K562 (cell line): ENCODE measurements at regions not wholly inside any gene's neighbourhood (a gene's known extent, or its start where the extent isn't known, plus 50 kb on each side); places are given as distances from the start of the nearest gene placed in this dataset.

ENCODE experiments used
- CBX3 ChIP-seq, 2 experiments: IDR thresholded peaks; 1 replicate in 1 of 2; 2 replicates in 1 of 2; pipeline ENCODE4 v1.6.1; 2012; ENCODE audit warnings: inconsistent platforms in 2 of 2, low read length in 2 of 2, borderline replicate concordance in 1 of 2, control low read depth in 1 of 2
- GABPB1 ChIP-seq: sonication (generic); formaldehyde crosslinking; IDR thresholded peaks from 2 replicates; pipeline ENCODE4 v1.8.0; 2022; ENCODE audit warnings: mild to moderate bottlenecking, missing genetic modification reagents
- POLR2A ChIP-seq: fragments of 450-650 bp; conservative IDR thresholded peaks from 2 replicates; pipeline ENCODE4 v1.6.1; 2016
- U2AF1 ChIP-seq: fragments of 200-400 bp; formaldehyde crosslinking; optimal IDR thresholded peaks from 2 replicates; pipeline ENCODE3; 2017; ENCODE audit warnings: mild to moderate bottlenecking, low read depth, low read length, moderate library complexity
- TF ChIP-seq, protein P1 (sequence below): fragments of 150-350 bp; conservative IDR thresholded peaks from 2 replicates; pipeline ENCODE4 v1.6.1; 2014; ENCODE audit warnings: low read length
- TF ChIP-seq, protein P2 (sequence below): sonication (generic); formaldehyde crosslinking; IDR thresholded peaks from 2 replicates; pipeline ENCODE4 v1.8.1; 2022; ENCODE audit warnings: missing genetic modification reagents
- TF ChIP-seq, protein P3 (sequence below), 3 experiments: IDR thresholded peaks in 2 of 3; conservative IDR thresholded peaks in 1 of 3; 2 replicates each; pipeline ENCODE4 v1.5.1; 2011 to 2012; ENCODE audit warnings: low read length in 3 of 3, mild to moderate bottlenecking in 3 of 3, control low read depth in 2 of 3, improper control_type of control experiment in 1 of 3, inconsistent platforms in 1 of 3, low read depth in 1 of 3, mixed read lengths in 1 of 3, moderate library complexity in 1 of 3; ENCODE audit not compliant: insufficient read depth in 2 of 3
- TF ChIP-seq, protein P4 (sequence below): sonication (generic); formaldehyde crosslinking; IDR thresholded peaks from 2 replicates; pipeline ENCODE4 v1.8.1; 2023; ENCODE audit warnings: mild to moderate bottlenecking, missing genetic modification reagents
- TF ChIP-seq, protein P5 (sequence below): sonication (generic); formaldehyde crosslinking; IDR thresholded peaks from 2 replicates; pipeline ENCODE4 v1.9.0; 2022; ENCODE audit warnings: mild to moderate bottlenecking, missing genetic modification reagents
- TF ChIP-seq, protein P6 (sequence below): fragments of 450-650 bp; IDR thresholded peaks from 2 replicates; pipeline ENCODE4 v1.6.1; 2016; ENCODE audit warnings: missing biosample characterization, missing genetic modification characterization
- TF ChIP-seq, protein P7 (sequence below): fragments of 250-450 bp; sonication (Bioruptor Pico); IDR thresholded peaks from 2 replicates; pipeline ENCODE4 v1.5.0; 2022; ENCODE audit warnings: mild to moderate bottlenecking
- TF ChIP-seq, protein P8 (sequence below): sonication (generic); formaldehyde crosslinking; IDR thresholded peaks from 2 replicates; pipeline ENCODE4 v1.8.1; 2023; ENCODE audit warnings: mild to moderate bottlenecking, missing genetic modification reagents

DNA sequence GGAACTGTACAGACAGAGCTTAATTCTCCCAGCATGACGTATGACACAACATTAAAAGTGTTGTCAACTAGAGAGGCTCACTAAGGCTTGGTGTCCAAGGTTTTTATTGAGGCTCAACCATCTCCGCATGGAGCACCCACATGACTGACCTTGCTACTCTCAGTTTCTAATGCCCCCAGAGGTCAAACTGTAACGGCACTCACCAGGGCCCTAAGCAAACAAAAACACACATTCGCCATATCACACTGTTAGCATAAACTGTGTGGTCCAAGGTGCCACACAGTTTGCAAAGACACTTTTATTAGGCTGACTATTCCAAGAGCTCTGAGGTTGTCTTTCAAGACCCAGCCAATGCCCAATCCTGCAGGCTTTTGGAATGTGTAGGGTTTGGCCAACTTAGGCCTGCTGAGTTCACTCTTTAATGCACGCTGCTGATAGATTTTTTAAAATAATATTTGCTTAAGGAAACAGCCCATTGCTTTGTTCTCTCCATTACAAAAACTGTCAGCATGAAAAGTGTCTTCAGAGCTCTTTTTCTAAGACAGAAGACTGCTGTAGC, 114.9 kb downstream of the DSC3 start:
- no peak for TF ChIP-seq POLR2A
- TF ChIP-seq, protein P1, sequence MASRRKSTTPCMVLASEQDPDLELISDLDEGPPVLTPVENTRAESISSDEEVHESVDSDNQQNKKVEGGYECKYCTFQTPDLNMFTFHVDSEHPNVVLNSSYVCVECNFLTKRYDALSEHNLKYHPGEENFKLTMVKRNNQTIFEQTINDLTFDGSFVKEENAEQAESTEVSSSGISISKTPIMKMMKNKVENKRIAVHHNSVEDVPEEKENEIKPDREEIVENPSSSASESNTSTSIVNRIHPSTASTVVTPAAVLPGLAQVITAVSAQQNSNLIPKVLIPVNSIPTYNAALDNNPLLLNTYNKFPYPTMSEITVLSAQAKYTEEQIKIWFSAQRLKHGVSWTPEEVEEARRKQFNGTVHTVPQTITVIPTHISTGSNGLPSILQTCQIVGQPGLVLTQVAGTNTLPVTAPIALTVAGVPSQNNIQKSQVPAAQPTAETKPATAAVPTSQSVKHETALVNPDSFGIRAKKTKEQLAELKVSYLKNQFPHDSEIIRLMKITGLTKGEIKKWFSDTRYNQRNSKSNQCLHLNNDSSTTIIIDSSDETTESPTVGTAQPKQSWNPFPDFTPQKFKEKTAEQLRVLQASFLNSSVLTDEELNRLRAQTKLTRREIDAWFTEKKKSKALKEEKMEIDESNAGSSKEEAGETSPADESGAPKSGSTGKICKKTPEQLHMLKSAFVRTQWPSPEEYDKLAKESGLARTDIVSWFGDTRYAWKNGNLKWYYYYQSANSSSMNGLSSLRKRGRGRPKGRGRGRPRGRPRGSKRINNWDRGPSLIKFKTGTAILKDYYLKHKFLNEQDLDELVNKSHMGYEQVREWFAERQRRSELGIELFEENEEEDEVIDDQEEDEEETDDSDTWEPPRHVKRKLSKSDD: no peak
- TF ChIP-seq, protein P2, sequence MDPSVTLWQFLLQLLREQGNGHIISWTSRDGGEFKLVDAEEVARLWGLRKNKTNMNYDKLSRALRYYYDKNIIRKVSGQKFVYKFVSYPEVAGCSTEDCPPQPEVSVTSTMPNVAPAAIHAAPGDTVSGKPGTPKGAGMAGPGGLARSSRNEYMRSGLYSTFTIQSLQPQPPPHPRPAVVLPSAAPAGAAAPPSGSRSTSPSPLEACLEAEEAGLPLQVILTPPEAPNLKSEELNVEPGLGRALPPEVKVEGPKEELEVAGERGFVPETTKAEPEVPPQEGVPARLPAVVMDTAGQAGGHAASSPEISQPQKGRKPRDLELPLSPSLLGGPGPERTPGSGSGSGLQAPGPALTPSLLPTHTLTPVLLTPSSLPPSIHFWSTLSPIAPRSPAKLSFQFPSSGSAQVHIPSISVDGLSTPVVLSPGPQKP: no peak
- TF ChIP-seq, protein P3, sequence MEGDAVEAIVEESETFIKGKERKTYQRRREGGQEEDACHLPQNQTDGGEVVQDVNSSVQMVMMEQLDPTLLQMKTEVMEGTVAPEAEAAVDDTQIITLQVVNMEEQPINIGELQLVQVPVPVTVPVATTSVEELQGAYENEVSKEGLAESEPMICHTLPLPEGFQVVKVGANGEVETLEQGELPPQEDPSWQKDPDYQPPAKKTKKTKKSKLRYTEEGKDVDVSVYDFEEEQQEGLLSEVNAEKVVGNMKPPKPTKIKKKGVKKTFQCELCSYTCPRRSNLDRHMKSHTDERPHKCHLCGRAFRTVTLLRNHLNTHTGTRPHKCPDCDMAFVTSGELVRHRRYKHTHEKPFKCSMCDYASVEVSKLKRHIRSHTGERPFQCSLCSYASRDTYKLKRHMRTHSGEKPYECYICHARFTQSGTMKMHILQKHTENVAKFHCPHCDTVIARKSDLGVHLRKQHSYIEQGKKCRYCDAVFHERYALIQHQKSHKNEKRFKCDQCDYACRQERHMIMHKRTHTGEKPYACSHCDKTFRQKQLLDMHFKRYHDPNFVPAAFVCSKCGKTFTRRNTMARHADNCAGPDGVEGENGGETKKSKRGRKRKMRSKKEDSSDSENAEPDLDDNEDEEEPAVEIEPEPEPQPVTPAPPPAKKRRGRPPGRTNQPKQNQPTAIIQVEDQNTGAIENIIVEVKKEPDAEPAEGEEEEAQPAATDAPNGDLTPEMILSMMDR (IDR thresholded peaks at IDR 0.05 in 2 of 3, conservative IDR thresholded peaks at IDR 0.05 in 1 of 3; ENCODE audit: insufficient read depth in 2 of 3, low read depth in 1 of 3, low read length in 3 of 3): no peak
- TF ChIP-seq, protein P4, sequence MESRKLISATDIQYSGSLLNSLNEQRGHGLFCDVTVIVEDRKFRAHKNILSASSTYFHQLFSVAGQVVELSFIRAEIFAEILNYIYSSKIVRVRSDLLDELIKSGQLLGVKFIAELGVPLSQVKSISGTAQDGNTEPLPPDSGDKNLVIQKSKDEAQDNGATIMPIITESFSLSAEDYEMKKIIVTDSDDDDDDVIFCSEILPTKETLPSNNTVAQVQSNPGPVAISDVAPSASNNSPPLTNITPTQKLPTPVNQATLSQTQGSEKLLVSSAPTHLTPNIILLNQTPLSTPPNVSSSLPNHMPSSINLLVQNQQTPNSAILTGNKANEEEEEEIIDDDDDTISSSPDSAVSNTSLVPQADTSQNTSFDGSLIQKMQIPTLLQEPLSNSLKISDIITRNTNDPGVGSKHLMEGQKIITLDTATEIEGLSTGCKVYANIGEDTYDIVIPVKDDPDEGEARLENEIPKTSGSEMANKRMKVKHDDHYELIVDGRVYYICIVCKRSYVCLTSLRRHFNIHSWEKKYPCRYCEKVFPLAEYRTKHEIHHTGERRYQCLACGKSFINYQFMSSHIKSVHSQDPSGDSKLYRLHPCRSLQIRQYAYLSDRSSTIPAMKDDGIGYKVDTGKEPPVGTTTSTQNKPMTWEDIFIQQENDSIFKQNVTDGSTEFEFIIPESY (CRISPR knock-in tag): no peak
- TF ChIP-seq, protein P5, sequence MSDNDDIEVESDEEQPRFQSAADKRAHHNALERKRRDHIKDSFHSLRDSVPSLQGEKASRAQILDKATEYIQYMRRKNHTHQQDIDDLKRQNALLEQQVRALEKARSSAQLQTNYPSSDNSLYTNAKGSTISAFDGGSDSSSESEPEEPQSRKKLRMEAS (CRISPR knock-in tag): no peak
- TF ChIP-seq, protein P6, sequence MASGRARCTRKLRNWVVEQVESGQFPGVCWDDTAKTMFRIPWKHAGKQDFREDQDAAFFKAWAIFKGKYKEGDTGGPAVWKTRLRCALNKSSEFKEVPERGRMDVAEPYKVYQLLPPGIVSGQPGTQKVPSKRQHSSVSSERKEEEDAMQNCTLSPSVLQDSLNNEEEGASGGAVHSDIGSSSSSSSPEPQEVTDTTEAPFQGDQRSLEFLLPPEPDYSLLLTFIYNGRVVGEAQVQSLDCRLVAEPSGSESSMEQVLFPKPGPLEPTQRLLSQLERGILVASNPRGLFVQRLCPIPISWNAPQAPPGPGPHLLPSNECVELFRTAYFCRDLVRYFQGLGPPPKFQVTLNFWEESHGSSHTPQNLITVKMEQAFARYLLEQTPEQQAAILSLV (tag): no peak
- TF ChIP-seq, protein P7, sequence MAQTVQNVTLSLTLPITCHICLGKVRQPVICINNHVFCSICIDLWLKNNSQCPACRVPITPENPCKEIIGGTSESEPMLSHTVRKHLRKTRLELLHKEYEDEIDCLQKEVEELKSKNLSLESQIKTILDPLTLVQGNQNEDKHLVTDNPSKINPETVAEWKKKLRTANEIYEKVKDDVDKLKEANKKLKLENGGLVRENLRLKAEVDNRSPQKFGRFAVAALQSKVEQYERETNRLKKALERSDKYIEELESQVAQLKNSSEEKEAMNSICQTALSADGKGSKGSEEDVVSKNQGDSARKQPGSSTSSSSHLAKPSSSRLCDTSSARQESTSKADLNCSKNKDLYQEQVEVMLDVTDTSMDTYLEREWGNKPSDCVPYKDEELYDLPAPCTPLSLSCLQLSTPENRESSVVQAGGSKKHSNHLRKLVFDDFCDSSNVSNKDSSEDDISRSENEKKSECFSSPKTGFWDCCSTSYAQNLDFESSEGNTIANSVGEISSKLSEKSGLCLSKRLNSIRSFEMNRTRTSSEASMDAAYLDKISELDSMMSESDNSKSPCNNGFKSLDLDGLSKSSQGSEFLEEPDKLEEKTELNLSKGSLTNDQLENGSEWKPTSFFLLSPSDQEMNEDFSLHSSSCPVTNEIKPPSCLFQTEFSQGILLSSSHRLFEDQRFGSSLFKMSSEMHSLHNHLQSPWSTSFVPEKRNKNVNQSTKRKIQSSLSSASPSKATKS (CRISPR knock-in tag): no peak
- TF ChIP-seq U2AF1: no peak
- TF ChIP-seq, protein P8, sequence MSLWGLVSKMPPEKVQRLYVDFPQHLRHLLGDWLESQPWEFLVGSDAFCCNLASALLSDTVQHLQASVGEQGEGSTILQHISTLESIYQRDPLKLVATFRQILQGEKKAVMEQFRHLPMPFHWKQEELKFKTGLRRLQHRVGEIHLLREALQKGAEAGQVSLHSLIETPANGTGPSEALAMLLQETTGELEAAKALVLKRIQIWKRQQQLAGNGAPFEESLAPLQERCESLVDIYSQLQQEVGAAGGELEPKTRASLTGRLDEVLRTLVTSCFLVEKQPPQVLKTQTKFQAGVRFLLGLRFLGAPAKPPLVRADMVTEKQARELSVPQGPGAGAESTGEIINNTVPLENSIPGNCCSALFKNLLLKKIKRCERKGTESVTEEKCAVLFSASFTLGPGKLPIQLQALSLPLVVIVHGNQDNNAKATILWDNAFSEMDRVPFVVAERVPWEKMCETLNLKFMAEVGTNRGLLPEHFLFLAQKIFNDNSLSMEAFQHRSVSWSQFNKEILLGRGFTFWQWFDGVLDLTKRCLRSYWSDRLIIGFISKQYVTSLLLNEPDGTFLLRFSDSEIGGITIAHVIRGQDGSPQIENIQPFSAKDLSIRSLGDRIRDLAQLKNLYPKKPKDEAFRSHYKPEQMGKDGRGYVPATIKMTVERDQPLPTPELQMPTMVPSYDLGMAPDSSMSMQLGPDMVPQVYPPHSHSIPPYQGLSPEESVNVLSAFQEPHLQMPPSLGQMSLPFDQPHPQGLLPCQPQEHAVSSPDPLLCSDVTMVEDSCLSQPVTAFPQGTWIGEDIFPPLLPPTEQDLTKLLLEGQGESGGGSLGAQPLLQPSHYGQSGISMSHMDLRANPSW (CRISPR knock-in tag): no peak
- TF ChIP-seq GABPB1: no peak
- no peak for TF ChIP-seq CBX3 (IDR thresholded peaks at IDR 0.05; ENCODE audit: borderline replicate concordance in 1 of 2, low read length in 2 of 2)
